Tibial nerve (tissue), 3 donors: ENCODE measurements at regions not wholly inside any gene's neighbourhood (a gene's known extent, or its start where the extent isn't known, plus 50 kb on each side); places are given as distances from the start of the nearest gene placed in this dataset.

Source experiments
- POLR2A ChIP-seq, 2 donors: fragments of 450-650 bp; IDR thresholded peaks; one replicate each; pipeline ENCODE4 v1.6.1; 2017; ENCODE audit warnings: antibody characterized with exemption in 2 of 2, mild to moderate bottlenecking in 2 of 2, moderate library complexity in 2 of 2
- TF ChIP-seq, protein P1 (sequence below), 5 experiments: fragments of 200-600 bp in 3 of 5; fragments of 450-650 bp in 2 of 5; sonication (generic) in 3 of 5; IDR thresholded peaks; one replicate each; pipeline ENCODE4 v1.5.1; 2016 to 2019; ENCODE audit warnings: antibody characterized with exemption in 5 of 5, mild to moderate bottlenecking in 3 of 5, moderate library complexity in 2 of 5

GRCh38 chr4:148717988-148718387 is 275.8 kb upstream of the NR3C2 start:
- TF ChIP-seq, protein P1, sequence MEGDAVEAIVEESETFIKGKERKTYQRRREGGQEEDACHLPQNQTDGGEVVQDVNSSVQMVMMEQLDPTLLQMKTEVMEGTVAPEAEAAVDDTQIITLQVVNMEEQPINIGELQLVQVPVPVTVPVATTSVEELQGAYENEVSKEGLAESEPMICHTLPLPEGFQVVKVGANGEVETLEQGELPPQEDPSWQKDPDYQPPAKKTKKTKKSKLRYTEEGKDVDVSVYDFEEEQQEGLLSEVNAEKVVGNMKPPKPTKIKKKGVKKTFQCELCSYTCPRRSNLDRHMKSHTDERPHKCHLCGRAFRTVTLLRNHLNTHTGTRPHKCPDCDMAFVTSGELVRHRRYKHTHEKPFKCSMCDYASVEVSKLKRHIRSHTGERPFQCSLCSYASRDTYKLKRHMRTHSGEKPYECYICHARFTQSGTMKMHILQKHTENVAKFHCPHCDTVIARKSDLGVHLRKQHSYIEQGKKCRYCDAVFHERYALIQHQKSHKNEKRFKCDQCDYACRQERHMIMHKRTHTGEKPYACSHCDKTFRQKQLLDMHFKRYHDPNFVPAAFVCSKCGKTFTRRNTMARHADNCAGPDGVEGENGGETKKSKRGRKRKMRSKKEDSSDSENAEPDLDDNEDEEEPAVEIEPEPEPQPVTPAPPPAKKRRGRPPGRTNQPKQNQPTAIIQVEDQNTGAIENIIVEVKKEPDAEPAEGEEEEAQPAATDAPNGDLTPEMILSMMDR (IDR thresholded peaks at IDR 0.05): no peak
- no peak for TF ChIP-seq POLR2A (IDR thresholded peaks at IDR 0.05)
